ENCODE measurements at regions not wholly inside any gene's neighbourhood (a gene's known extent, or its start where the extent isn't known, plus 50 kb on each side); places are given as distances from the start of the nearest gene placed in this dataset.

GRCh38 chr4:20592663-20593062 lies 107.6 kb upstream of the PACRGL start:
- Histone ChIP-seq H3K27ac (no peak overlapping the region), H3K9ac (no peak overlapping the region), H3K36me3 (ENCODE audit: control insufficient read depth, insufficient read depth, low read length) (no peaks in the 10 kb centered on the region), H3K9me3 (ENCODE audit: control insufficient read depth, low read length) (no peaks in the 10 kb centered on the region), H3K4me1 (no peaks in the 10 kb centered on the region), H3K4me3 (ENCODE audit: low read depth, low read length) (no peak overlapping the region), H3K79me2 (no peaks in the 10 kb centered on the region), H3K4me2 (ENCODE audit: low read length) (no peak overlapping the region), H3K27me3 (ENCODE audit: control insufficient read depth, insufficient read depth, low read length) (no peaks in the 10 kb centered on the region), H2AFZ (no peak overlapping the region)
- TF ChIP-seq CTCF (IDR thresholded peaks at IDR 0.05), result no peak

- Histone ChIP-seq H3K9ac (no peak overlapping the region), H3K27ac (no peak overlapping the region), H3K36me3 (ENCODE audit: control insufficient read depth, insufficient read depth, low read length) (no peaks in the 10 kb centered on the region), H3K79me2 (no peaks in the 10 kb centered on the region), H3K4me1 (no peaks in the 10 kb centered on the region), H2AFZ (no peak overlapping the region), H3K9me3 (ENCODE audit: control insufficient read depth, low read length) (no peaks in the 10 kb centered on the region), H3K27me3 (ENCODE audit: control insufficient read depth, insufficient read depth, low read length) (no peaks in the 10 kb centered on the region), H3K4me2 (ENCODE audit: low read length) (no peak overlapping the region), H3K4me3 (ENCODE audit: low read depth, low read length) (no peak overlapping the region)
- TF ChIP-seq CTCF (IDR thresholded peaks at IDR 0.05), result no peak
Measured at GRCh38 chr4:20598626-20599025, 101.6 kb upstream of the PACRGL start.

GRCh38 chr4:20603671-20604313 lies 96.5 kb upstream of the PACRGL start:
- no peaks in the 10 kb centered on the region for H3K4me1 ChIP-seq
- no peak overlapping the region for H3K27ac ChIP-seq
- H3K27me3 ChIP-seq (ENCODE audit: control insufficient read depth, insufficient read depth, low read length), result no peaks in the 10 kb centered on the region
- H3K9me3 ChIP-seq (ENCODE audit: control insufficient read depth, low read length), result no peaks in the 10 kb centered on the region
- no peak overlapping the region for H2AFZ ChIP-seq
- no peaks in the 10 kb centered on the region for H3K79me2 ChIP-seq
- no peak overlapping the region for H3K9ac ChIP-seq
- H3K4me3 ChIP-seq (ENCODE audit: low read depth, low read length), result no peak overlapping the region
- TF ChIP-seq CTCF (IDR thresholded peaks at IDR 0.05), result no peak
- no peak overlapping the region for H3K4me2 ChIP-seq (ENCODE audit: low read length)
- H3K36me3 ChIP-seq (ENCODE audit: control insufficient read depth, insufficient read depth, low read length), result no peaks in the 10 kb centered on the region

GRCh38 chr4:20612313-20612712 lies 87.9 kb upstream of the PACRGL start:
- Histone ChIP-seq H3K4me2 (ENCODE audit: low read length) (no peak overlapping the region), H3K27me3 (ENCODE audit: control insufficient read depth, insufficient read depth, low read length) (no peaks in the 10 kb centered on the region), H3K9me3 (ENCODE audit: control insufficient read depth, low read length) (no peaks in the 10 kb centered on the region), H3K27ac (no peak overlapping the region), H3K4me1 (no peaks in the 10 kb centered on the region), H3K9ac (no peak overlapping the region), H3K79me2 (no peaks in the 10 kb centered on the region), H3K36me3 (ENCODE audit: control insufficient read depth, insufficient read depth, low read length) (no peaks in the 10 kb centered on the region), H2AFZ (no peak overlapping the region), H3K4me3 (ENCODE audit: low read depth, low read length) (no peak overlapping the region)
- no peak for TF ChIP-seq CTCF (IDR thresholded peaks at IDR 0.05)

GRCh38 chr4:20614816-20615215 lies 85.4 kb upstream of the PACRGL start:
- Histone ChIP-seq H3K4me1 (no peaks in the 10 kb centered on the region), H3K27ac (no peak overlapping the region), H3K4me2 (ENCODE audit: low read length) (no peak overlapping the region), H3K79me2 (no peaks in the 10 kb centered on the region), H3K36me3 (ENCODE audit: control insufficient read depth, insufficient read depth, low read length) (no peaks in the 10 kb centered on the region), H3K9ac (no peak overlapping the region), H3K9me3 (ENCODE audit: control insufficient read depth, low read length) (no peaks in the 10 kb centered on the region), H3K4me3 (ENCODE audit: low read depth, low read length) (no peak overlapping the region), H2AFZ (no peak overlapping the region), H3K27me3 (ENCODE audit: control insufficient read depth, insufficient read depth, low read length) (no peaks in the 10 kb centered on the region)
- TF ChIP-seq CTCF (IDR thresholded peaks at IDR 0.05), result no peak

Data from parathyroid adenoma (tissue), 2 donors.